ENCODE measurements at regions not wholly inside any gene's neighbourhood (a gene's known extent, or its start where the extent isn't known, plus 50 kb on each side); places are given as distances from the start of the nearest gene placed in this dataset.

GRCh38 chr1:34342334-34342733 lies 165.6 kb downstream of the C1orf94 start:
- no peaks in the 10 kb centered on the region for H3K36me3 Mint-ChIP-seq (ENCODE audit: low read depth)
- H3K4me3 Mint-ChIP-seq = no peak overlapping the region
- no peaks in the 10 kb centered on the region for H3K27me3 Mint-ChIP-seq (ENCODE audit: low read depth)
- no peak for DNase-seq (ENCODE audit: low spot score)
- H3K4me1 Mint-ChIP-seq (ENCODE audit: low read depth) = no peaks in the 10 kb centered on the region
- no peaks in the 10 kb centered on the region for H3K9me3 Mint-ChIP-seq
- no peak overlapping the region for H3K27ac Mint-ChIP-seq

- no peaks in the 10 kb centered on the region for H3K27me3 Mint-ChIP-seq (ENCODE audit: low read depth)
- no peak for DNase-seq (ENCODE audit: low spot score)
- H3K4me1 Mint-ChIP-seq (ENCODE audit: low read depth) = no peaks in the 10 kb centered on the region
- no peaks in the 10 kb centered on the region for H3K36me3 Mint-ChIP-seq (ENCODE audit: low read depth)
- H3K27ac Mint-ChIP-seq = no peak overlapping the region
- no peaks in the 10 kb centered on the region for H3K9me3 Mint-ChIP-seq
- H3K4me3 Mint-ChIP-seq = no peak overlapping the region
Measured at GRCh38 chr1:34346128-34346527, 169.4 kb downstream of the C1orf94 start.

GRCh38 chr1:34353409-34353808 lies 176.7 kb downstream of the C1orf94 start:
- H3K4me3 Mint-ChIP-seq = no peak overlapping the region
- no peaks in the 10 kb centered on the region for H3K36me3 Mint-ChIP-seq (ENCODE audit: low read depth)
- H3K9me3 Mint-ChIP-seq = no peaks in the 10 kb centered on the region
- H3K27ac Mint-ChIP-seq = no peak overlapping the region
- DNase-seq (ENCODE audit: low spot score) = no peak
- H3K27me3 Mint-ChIP-seq (ENCODE audit: low read depth) = no peaks in the 10 kb centered on the region
- H3K4me1 Mint-ChIP-seq (ENCODE audit: low read depth) = no peaks in the 10 kb centered on the region

GRCh38 chr1:34354367-34354766 lies 177.7 kb downstream of the C1orf94 start:
- Mint-ChIP-seq H3K4me3 (no peak overlapping the region), H3K36me3 (ENCODE audit: low read depth) (no peaks in the 10 kb centered on the region), H3K9me3 (no peaks in the 10 kb centered on the region), H3K27me3 (ENCODE audit: low read depth) (no peaks in the 10 kb centered on the region), H3K27ac (no peak overlapping the region), H3K4me1 (ENCODE audit: low read depth) (no peaks in the 10 kb centered on the region)
- DNase-seq (ENCODE audit: low spot score) = no peak

GRCh38 chr1:34356853-34357252 lies 180.1 kb downstream of the C1orf94 start:
- Mint-ChIP-seq H3K4me1 (ENCODE audit: low read depth) (no peaks in the 10 kb centered on the region), H3K4me3 (no peak overlapping the region), H3K36me3 (ENCODE audit: low read depth) (no peaks in the 10 kb centered on the region), H3K9me3 (no peaks in the 10 kb centered on the region), H3K27me3 (ENCODE audit: low read depth) (no peaks in the 10 kb centered on the region), H3K27ac (no peak overlapping the region)
- no peak for DNase-seq (ENCODE audit: low spot score)

GRCh38 chr1:34358636-34359035 lies 181.9 kb downstream of the C1orf94 start:
- Mint-ChIP-seq H3K27me3 (ENCODE audit: low read depth) (no peaks in the 10 kb centered on the region), H3K9me3 (no peaks in the 10 kb centered on the region), H3K4me1 (ENCODE audit: low read depth) (no peaks in the 10 kb centered on the region), H3K36me3 (ENCODE audit: low read depth) (no peaks in the 10 kb centered on the region), H3K27ac (no peak overlapping the region), H3K4me3 (no peak overlapping the region)
- DNase-seq (ENCODE audit: low spot score) = no peak

GRCh38 chr1:34359411-34359810 lies 182.7 kb downstream of the C1orf94 start:
- H3K27me3 Mint-ChIP-seq (ENCODE audit: low read depth) = no peaks in the 10 kb centered on the region
- H3K4me3 Mint-ChIP-seq = no peak overlapping the region
- H3K9me3 Mint-ChIP-seq = no peaks in the 10 kb centered on the region
- H3K27ac Mint-ChIP-seq = no peak overlapping the region
- no peaks in the 10 kb centered on the region for H3K4me1 Mint-ChIP-seq (ENCODE audit: low read depth)
- no peak for DNase-seq (ENCODE audit: low spot score)
- no peaks in the 10 kb centered on the region for H3K36me3 Mint-ChIP-seq (ENCODE audit: low read depth)

- H3K4me1 Mint-ChIP-seq (ENCODE audit: low read depth) = no peaks in the 10 kb centered on the region
- H3K27ac Mint-ChIP-seq = no peak overlapping the region
- no peaks in the 10 kb centered on the region for H3K27me3 Mint-ChIP-seq (ENCODE audit: low read depth)
- no peaks in the 10 kb centered on the region for H3K36me3 Mint-ChIP-seq (ENCODE audit: low read depth)
- no peak for DNase-seq (ENCODE audit: low spot score)
- no peak overlapping the region for H3K4me3 Mint-ChIP-seq
- H3K9me3 Mint-ChIP-seq = no peaks in the 10 kb centered on the region
Measured at GRCh38 chr1:34360574-34360973, 183.9 kb downstream of the C1orf94 start.

GRCh38 chr1:34361121-34361520 lies 184.4 kb downstream of the C1orf94 start:
- Mint-ChIP-seq H3K36me3 (ENCODE audit: low read depth) (no peaks in the 10 kb centered on the region), H3K4me3 (no peak overlapping the region), H3K4me1 (ENCODE audit: low read depth) (no peaks in the 10 kb centered on the region), H3K27me3 (ENCODE audit: low read depth) (no peaks in the 10 kb centered on the region), H3K9me3 (no peaks in the 10 kb centered on the region), H3K27ac (no peak overlapping the region)
- DNase-seq (ENCODE audit: low spot score) = no peak

- no peaks in the 10 kb centered on the region for H3K9me3 Mint-ChIP-seq
- no peak overlapping the region for H3K4me3 Mint-ChIP-seq
- no peaks in the 10 kb centered on the region for H3K4me1 Mint-ChIP-seq (ENCODE audit: low read depth)
- no peaks in the 10 kb centered on the region for H3K27me3 Mint-ChIP-seq (ENCODE audit: low read depth)
- DNase-seq (ENCODE audit: low spot score) = no peak
- no peaks in the 10 kb centered on the region for H3K36me3 Mint-ChIP-seq (ENCODE audit: low read depth)
- H3K27ac Mint-ChIP-seq = no peak overlapping the region
Measured at GRCh38 chr1:34361781-34362357, 185.2 kb downstream of the C1orf94 start.

GRCh38 chr1:34362949-34363348 lies 186.2 kb downstream of the C1orf94 start:
- H3K36me3 Mint-ChIP-seq (ENCODE audit: low read depth) = no peaks in the 10 kb centered on the region

GRCh38 chr1:34363447-34363846 lies 186.7 kb downstream of the C1orf94 start:
- no peak for DNase-seq (ENCODE audit: low spot score)
- Mint-ChIP-seq H3K4me1 (ENCODE audit: low read depth) (no peaks in the 10 kb centered on the region), H3K4me3 (no peak overlapping the region), H3K27me3 (ENCODE audit: low read depth) (no peaks in the 10 kb centered on the region), H3K9me3 (no peaks in the 10 kb centered on the region), H3K36me3 (ENCODE audit: low read depth) (no peaks in the 10 kb centered on the region), H3K27ac (no peak overlapping the region)

More at GRCh38 chr1:34362949-34363348, 186.2 kb downstream of the C1orf94 start:
- H3K27ac Mint-ChIP-seq = no peak overlapping the region
- H3K9me3 Mint-ChIP-seq = no peaks in the 10 kb centered on the region
- H3K27me3 Mint-ChIP-seq (ENCODE audit: low read depth) = no peaks in the 10 kb centered on the region
- H3K4me3 Mint-ChIP-seq = no peak overlapping the region
- no peak for DNase-seq (ENCODE audit: low spot score)
- no peaks in the 10 kb centered on the region for H3K4me1 Mint-ChIP-seq (ENCODE audit: low read depth)

- no peaks in the 10 kb centered on the region for H3K36me3 Mint-ChIP-seq (ENCODE audit: low read depth)
- no peak overlapping the region for H3K4me3 Mint-ChIP-seq
- no peaks in the 10 kb centered on the region for H3K27me3 Mint-ChIP-seq (ENCODE audit: low read depth)
- H3K4me1 Mint-ChIP-seq (ENCODE audit: low read depth) = no peaks in the 10 kb centered on the region
- H3K9me3 Mint-ChIP-seq = no peaks in the 10 kb centered on the region
- DNase-seq (ENCODE audit: low spot score) = no peak
- no peak overlapping the region for H3K27ac Mint-ChIP-seq
Measured at GRCh38 chr1:34363915-34364314, 187.2 kb downstream of the C1orf94 start.

GRCh38 chr1:34364376-34364775 lies 187.7 kb downstream of the C1orf94 start:
- H3K27me3 Mint-ChIP-seq (ENCODE audit: low read depth) = no peaks in the 10 kb centered on the region
- H3K36me3 Mint-ChIP-seq (ENCODE audit: low read depth) = no peaks in the 10 kb centered on the region
- H3K4me1 Mint-ChIP-seq (ENCODE audit: low read depth) = no peaks in the 10 kb centered on the region
- DNase-seq (ENCODE audit: low spot score) = no peak
- H3K4me3 Mint-ChIP-seq = no peak overlapping the region
- no peak overlapping the region for H3K27ac Mint-ChIP-seq
- no peaks in the 10 kb centered on the region for H3K9me3 Mint-ChIP-seq

- DNase-seq (ENCODE audit: low spot score) = no peak
- no peaks in the 10 kb centered on the region for H3K9me3 Mint-ChIP-seq
Measured at GRCh38 chr1:34365295-34365694, 188.6 kb downstream of the C1orf94 start.

More at GRCh38 chr1:34365295-34365694, 188.6 kb downstream of the C1orf94 start:
- H3K4me1 Mint-ChIP-seq (ENCODE audit: low read depth) = no peaks in the 10 kb centered on the region
- H3K27me3 Mint-ChIP-seq (ENCODE audit: low read depth) = no peaks in the 10 kb centered on the region
- no peaks in the 10 kb centered on the region for H3K36me3 Mint-ChIP-seq (ENCODE audit: low read depth)
- H3K27ac Mint-ChIP-seq = no peak overlapping the region
- H3K4me3 Mint-ChIP-seq = no peak overlapping the region

All from T-helper 2 cell treated with Interferon-gamma antibody and Interleukin-4, amounts not matched to agents 5 μg/mL and 100 μg/mL, for 36 hours (primary cell).